HL-60/S4 treated with retinoic acid at 250 ng/mL for 4 days and 3 days (cell line): ENCODE measurements at regions not wholly inside any gene's neighbourhood (a gene's known extent, or its start where the extent isn't known, plus 50 kb on each side); places are given as distances from the start of the nearest gene placed in this dataset.

Source experiments
- in situ Hi-C: fragments of 300-500 bp; cut with MboI; formaldehyde crosslinking; loops from 2 replicates; pipeline ENCODE4 v1.7.0; 2022; ENCODE audit warnings: low sequenced_read_pairs

DNA sequence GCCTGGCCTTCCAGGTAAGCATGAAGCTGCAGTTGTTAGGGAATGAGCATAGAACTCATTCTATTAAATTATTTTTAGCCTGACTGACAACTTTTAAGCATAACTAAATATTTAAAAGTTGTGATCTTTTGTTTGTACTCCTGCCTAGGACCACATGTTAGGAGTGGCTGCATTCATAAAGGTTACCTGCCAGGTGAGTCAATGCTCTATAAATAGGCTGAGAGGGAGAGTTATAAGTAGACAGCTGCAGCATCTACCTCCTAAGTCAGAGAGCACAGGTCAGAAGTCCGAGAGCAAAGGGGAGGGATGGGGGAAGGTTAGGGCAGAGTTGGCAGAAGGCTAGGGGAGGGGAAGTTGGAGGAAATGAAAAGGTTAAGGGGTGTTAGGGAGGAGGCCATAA lies 292.4 kb upstream of the TLE4 start:
- in situ Hi-C loops, result no loop called here

DNA sequence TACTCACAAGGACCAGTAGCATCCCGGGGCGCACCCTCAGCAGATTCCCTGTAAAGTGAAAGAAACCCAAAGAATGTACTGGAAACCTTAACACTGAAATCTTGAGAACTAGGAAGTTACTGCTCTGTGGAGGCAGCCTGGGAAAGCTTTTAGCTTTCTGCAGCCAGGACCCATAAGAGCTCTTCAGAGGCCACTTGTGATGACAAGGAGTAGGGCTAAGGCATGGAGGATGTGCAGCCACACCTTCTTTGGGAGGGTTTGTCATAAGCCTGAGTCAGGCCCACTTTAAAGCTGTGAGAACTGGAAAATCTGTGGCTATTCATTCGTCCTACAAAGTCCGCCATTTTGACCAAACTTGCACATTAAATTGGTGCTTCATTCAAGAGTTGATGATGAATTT lies 291.1 kb upstream of the TLE4 start:
- in situ Hi-C loops, result no loop called here

DNA sequence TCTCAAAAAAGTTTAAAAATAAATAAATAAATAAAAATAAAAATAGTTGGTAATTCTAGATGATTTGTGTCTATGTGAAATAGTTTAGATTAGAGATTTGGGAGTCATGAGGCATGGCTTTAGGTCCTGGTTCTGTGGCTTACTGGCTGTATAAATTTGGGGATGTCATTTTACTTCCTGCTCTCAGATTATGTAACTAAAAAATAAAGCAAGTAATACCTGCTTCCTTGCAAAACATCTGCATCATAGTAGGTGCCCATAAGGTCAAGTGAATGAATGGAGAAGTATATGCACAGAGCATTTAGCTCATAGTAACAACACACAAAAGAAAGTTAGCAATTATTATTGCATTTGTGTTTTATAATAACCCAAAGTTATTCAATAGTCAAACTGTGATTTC lies 287.7 kb upstream of the TLE4 start:
- in situ Hi-C loops, result no loop called here

DNA sequence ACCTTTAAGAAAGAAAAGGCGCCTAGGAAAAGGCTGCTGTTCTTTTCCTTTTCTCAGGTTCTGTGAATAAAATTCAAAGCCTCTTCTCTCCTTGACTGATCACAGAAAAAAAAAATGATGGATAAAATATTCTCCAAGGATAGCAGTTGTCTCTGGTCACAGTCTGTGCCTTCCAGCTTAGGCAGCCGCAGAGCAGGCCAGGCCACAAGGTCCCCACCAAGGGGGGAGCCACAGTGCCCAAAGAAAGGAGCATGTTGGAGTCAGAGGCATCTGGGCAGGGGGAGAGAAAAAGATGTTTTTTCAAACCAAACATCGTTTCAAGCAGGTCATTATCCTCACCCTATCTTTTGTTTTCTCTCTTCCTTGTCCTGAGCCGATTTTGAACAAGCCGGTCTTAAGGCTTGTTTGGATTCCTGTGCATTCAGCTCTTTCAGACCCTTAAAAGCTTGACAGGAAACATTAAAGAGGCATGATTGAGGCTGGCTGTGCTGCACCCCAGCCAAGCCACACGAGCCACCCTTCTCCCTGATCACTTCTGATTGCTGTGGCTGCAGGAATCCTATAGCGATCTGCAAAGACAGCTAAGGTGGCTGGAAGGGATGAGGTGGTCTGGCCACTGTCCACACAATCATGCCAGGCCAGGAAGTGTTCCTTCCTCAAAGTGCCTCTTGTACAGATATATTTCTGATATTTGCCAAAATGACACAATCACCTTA lies 284.6 kb upstream of the TLE4 start:
- in situ Hi-C loops, result no loop called here

DNA sequence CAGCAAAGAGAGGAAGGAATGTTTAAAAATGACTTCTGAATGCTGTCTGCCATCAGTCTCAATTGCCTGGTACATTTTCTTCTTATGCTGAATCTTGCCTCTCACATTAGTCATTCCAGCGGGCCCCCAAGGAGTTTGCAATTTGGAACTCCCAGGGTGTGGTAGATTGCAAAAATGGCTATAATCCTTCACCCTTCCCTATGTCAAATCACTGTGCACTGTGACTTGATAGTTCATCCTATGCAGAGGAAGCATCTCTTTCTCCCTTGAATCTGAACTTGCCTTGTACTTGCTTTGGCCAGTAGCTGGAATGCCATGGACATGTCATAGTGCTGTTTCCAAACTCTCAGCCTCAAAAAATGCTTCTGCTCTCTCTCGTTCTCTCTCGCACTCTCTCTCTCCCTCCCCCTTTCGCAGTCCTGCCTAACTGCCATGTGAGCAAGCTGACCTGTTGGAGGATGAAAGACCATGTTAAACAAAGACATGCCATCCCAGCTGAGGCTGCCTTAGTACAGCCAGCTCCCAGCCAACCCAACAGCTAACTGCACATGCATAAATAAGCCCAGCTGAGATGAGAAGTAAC lies 284.0 kb upstream of the TLE4 start:
- in situ Hi-C loops, result no loop called here

DNA sequence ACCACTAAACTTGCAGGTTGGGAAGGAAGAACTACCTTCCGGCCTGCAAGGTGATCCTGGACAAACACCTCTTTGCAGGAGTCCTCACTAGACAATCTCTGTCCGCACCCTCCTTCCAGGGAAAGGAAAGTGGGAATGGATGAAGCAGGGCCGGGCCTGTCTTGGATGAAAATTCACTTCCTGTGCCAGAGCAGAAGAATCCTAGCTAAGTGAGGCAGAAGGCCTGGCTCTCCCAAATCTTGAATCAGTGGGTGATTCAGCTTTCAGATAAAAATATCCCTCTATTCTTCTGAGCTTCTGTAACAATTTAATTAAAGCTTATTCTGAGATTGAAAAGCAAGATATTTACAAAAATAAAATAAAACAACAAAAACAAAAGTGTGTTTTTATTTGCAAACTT lies 281.9 kb upstream of the TLE4 start:
- in situ Hi-C loops, result no loop called here

DNA sequence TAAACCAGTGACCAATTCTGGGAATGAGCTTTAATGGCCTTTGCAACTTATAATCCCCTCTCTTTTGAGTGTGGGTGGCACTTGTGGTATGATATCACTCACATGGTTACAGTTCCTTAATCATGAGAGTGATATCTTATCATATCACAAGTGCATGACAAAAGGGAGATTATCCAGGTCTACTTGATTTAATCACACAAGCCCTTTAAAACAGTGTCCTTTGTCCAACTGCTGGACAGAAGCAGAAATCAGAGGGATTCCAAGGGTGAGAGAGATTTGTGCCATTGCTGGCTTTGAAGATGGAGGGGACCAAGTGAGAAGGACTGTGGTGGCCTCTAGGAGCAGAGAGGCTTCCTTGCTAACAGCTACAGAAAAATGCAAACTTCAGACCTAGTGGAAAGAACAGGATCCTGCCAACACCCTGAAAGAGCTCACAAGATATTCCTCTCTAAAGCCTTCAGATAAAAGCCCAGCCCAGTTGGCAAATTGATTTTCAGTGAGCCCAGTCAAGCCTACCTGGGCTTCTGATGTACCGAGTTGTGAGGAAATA lies 279.0 kb upstream of the TLE4 start:
- in situ Hi-C loops, result no loop called here

DNA sequence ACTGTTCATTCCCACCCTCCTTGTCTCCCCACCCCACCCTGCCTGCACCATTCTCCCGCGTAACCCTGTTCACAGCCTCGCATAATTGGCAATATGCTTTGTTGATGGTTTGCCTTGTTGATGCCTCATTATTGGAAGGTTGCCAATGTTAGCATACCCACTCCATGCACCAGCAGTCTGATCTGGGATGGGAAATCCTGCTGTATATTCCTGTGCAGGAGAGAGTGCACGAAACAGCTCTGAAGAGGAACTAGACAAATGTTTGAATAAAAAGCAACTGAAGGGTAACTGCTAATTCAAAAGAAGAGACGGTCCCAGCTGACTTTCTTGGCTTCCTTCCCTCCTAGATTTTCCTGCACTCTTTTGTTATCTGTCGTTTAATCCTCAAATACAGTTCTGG lies 271.7 kb upstream of the TLE4 start:
- in situ Hi-C loops, result no loop called here

DNA sequence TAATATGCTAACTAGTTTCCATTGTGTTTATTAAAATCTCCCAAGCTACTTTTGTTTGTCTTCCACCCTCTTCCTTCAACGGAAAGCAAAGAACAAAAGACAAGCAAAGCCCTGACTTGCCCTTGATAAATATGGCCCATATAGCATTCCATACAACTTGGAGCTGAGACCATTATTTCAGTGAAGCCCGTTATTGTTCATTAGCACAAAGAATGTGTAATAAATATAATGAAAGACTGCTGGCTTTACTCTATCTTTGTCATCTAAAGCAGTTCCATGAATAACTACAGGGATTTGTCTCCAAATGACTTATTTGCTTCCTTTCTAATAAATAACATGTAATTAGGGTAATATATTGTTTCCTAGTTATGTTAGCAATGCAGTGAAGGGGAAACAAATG lies 270.7 kb upstream of the TLE4 start:
- in situ Hi-C loops, result no loop called here

DNA sequence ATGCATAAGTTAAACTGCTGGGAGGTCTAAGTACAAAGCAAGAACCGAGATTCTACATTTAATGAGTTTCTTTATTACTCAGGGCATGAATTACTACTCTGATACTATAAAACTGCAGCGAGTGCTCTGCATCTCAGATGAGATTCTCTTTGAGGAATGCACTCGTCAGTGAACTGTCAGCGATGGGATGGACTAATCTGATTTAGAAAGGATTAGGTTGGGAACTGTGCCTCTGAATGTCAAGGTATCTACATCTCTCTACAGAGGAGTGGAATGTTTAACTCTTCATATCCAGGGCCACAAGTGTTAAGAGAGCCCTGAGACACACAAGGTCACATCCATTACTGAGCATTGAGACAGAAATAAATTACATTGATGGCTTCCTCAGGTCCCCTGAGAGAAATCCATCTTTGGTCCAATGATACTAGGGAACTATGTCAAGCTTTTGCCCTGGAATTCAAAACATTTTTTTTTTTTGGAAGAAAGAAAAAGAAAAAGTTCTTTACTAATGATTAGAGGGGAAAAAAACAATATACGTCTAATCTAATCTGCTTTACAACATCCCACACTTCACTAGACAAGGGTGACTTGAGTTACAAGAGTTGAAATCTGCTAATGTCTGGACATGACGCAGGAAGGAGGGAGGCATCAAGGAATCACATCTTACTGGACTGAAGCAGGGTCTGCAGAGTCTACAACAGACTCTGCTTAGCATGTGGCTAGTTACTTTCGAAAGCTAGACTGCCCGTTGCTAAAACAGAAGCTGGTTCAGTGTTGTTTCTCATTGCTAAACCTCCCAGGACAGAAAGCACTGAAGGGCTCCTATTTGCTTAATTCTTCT lies 270.0 kb upstream of the TLE4 start:
- in situ Hi-C loops, result no loop called here

DNA sequence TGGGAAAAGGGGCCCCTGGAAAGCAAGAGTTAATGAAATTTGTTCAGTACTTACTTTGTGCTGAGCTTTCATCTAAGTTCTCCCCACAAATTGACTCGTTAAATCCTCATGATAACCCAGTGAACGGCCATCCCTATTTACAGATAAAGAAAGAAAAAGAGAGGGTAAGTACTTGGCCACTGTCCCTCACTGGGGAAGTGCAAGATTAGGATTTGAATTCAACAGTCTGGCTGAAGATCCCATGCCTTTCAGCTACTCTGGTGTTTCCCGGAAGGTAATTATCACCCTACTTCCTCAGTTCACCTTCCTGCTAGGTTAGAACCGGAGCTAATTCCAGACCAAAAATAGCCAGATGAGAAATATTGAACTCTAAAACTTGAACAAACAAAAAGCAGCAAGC lies 269.2 kb upstream of the TLE4 start:
- in situ Hi-C loops, result no loop called here

DNA sequence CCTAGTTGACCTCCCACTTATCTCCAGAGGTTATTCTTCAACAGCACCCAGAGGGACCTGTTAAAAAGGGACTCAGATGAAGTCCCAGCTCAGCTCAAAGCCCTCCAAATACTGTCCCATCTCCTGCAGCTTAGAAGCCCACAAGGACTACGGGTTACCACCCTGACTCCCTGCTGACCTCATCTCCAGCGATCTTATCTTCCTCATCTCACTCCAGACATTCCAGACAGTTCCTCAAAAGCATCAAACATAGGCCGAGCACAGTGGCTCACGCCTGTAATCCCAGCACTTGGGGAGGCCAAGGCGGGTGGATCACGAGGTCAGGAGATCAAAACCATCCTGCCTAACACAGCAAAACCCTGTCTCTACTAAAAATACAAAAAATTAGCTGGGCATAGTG lies 263.8 kb upstream of the TLE4 start:
- in situ Hi-C loops, result no loop called here

DNA sequence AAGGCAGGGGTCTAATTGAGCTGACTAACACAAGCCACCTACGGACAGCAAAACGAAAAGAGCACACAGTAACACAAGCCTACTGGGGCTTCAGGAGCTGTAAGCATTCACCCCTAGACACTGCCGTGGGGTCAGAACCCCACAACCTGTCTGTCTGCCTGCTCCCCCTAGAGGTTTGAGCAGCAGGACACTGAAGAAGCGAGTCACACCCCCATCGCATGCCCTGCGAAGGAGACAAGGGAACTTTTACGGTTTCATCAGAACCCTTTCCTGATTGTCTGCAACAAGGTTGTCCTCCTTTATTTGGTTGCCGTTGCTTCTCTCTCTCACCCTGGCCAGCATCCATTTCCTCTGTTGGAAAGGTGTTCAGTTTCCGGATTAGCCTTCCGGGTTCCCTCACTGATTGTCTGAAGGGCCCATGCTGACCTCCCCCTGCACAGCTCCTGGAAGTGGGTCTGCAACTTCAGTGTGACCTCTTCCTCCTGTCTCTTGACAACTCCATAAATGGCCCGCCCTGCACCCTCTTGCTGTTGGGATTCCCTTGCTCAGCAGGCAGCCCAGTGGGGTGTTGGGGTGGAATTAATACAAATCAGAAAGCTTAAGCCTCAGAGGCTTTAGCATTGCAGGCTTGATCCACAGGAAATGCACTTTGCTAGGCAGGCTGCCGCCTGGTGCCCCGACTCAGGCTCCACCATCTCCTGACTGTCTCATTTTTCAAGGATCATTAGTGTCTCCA lies 258.9 kb upstream of the TLE4 start:
- in situ Hi-C loops, result no loop called here

DNA sequence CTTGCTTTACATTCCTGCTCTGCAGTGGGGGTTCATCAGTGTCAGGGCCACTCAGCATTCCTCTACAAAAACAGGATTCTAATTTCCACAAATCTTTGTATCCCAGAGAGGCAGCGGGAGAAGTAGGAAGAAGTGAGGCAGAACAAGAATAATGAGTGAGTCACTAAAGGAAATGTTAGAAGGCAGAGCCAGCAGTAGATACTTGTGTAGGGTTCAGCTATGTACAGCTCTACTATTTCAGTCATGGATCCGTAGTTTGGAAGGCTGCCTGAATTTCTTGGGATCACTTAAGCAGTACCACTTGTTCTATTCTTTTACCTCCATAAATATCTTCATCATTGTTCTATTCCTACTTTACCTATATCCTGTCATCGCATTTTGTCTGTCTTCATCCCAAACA lies 246.3 kb upstream of the TLE4 start:
- in situ Hi-C loops, result no loop called here

DNA sequence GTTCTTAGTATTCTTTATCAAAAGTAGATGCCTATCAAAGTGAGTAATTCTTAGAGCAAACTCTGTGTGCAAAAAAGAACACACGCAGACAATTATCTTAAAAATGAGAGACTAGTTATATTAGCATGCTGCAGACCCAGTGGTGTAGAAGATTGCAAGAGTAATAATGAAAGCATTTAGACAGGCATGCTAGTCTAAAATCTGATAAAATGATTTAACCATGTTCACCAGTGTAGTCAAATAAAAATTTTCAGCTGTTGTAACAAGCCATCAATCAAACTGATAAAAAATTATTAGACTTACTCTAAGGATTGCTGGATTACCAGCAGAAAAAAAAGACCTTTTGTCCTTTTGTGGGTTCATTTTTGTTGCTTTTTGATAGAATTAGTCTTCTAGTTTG lies 241.9 kb upstream of the TLE4 start:
- in situ Hi-C loops, result no loop called here

DNA sequence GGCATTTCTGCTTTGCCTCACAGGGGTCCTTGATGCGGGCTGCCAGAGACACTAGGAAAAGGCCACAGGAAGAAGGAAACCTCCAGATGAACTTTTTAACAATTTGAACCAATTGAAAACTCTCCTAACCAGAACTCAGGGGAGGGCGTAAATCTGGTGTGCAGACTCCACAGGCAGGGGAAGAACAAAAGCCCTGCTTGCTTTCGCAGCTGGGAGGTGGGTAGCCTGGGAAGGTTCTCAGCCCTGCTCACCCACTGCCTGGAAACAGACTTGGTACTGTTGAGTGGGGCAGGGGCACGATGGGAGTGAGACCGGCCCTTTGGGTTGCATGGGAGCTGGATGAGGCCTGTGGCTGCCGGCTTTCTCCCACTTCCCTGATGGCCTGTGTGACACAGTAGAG lies 237.8 kb upstream of the TLE4 start:
- in situ Hi-C loops, result no loop called here

DNA sequence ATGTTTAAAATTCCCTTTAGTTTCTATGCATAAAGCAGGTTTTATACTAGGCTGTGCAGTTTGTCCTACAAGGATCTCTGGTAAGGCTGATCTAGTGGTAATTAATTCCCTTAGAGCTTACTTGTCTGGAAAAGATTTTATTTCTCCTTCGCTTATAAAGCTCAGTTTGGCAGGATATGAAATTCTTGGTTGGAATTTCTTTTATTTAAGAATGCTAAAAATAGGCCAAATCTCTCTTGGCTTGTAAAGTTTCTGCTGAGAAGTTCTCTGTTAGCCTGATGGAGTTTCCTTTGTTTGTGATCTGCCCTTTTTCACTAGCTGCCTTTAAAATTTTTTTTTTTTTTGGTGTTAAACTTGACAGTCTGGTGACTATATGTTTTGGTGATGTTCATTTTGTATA lies 237.1 kb upstream of the TLE4 start:
- in situ Hi-C loops, result no loop called here

DNA sequence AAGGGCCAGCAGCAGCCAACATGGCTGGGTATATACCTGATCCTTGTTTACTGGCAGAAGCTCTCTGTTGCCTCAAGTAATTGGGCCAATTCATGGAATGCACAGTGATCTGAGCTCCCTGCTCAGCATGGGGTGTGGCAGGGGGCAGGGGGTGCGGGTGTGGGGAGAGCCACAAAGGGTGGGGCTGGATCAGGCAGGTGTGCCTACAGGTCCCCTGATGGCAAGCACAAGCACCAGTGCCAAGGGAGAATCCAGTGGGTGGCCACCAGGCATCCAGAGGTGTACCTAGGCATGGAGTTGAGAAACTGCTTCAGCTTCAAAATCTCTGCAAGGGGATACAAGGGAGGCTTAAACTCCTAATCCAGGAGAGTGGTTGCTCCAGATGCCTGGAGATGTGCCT lies 235.8 kb upstream of the TLE4 start:
- in situ Hi-C loops, result no loop called here

DNA sequence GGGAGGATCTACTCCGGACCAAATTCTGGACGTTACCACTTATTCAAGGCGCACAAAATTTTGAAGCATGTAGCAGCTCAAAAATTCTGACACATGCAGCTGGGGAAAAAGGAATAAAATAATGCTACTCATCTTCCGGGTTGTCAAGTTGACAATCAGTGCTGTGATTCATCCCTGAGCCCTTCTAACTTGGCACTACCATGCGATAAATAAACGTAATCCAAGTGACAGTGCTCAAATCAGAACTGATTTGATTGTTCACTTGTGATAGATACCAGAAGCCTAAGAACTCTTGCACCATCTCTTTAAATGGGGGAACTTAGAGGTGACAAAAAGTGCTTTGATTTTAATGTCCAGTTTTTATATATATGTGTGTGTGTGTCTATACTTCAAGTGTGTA lies 230.2 kb upstream of the TLE4 start:
- in situ Hi-C loops, result no loop called here

DNA sequence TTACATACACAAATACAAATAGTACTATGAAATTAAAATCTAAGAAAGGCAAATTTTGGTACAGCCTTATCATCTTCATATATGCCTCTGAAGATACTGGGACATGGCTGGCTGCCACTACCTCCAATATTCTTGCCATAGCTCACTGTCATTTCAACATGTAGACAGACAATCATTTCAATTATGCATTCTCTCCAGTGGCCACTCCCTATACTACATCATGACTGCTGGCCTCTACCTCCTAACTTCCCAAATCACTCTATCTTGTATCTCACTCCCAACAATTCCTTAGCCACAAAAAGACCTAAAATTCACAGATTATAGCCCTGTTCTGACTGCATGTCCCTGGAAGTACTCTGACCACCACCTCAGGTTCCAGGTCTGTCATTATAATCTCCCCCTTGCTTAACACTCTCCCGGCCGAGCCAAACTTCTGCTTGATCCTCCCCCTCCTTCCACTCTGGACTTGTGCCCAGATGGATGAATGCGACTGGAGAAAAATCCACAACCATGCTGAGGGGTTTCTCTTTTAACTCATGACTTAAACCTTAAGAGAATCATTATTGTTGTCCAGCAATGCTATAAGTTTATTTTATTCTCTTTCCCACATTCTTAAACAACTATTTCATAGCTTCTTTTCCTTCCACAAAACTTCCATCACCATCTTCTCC lies 225.3 kb upstream of the TLE4 start:
- in situ Hi-C loops, result no loop called here

DNA sequence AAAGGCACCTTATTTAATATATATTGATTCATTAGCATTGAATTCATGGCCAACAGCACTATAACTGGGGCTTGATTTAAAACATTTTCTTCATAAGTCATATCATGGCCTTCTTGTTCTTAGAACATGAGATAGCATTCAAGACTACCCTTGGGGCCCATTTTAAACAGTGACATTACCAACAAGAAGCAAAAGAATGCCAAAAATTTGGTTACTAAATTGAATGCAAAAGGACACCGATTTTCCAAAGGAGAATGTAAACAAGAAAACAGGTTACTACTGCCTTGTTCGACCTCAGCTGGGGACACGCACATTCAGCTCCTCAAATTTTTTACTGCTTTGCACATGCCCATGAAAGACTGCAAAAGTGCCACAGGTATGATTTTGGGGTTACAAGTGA lies 219.4 kb upstream of the TLE4 start:
- in situ Hi-C loops, result no loop called here
